ENCODE measurements at regions not wholly inside any gene's neighbourhood (a gene's known extent, or its start where the extent isn't known, plus 50 kb on each side); places are given as distances from the start of the nearest gene placed in this dataset.

GRCh38 chr2:2845267-2845666 is 514.2 kb upstream of the MYT1L start:
- H3K36me3 ChIP-seq (ENCODE audit: control insufficient read depth, insufficient read depth, low read length), result no peaks in the 10 kb centered on the region
- no peak overlapping the region for H2AK9ac ChIP-seq (replicated peaks; ENCODE audit: low read depth, low read length, poor library complexity)
- no peak overlapping the region for H3K4me3 ChIP-seq (ENCODE audit: insufficient read depth, low read depth, low read length)
- CTCF ChIA-PET, result no interaction called here
- no peak overlapping the region for H4K5ac ChIP-seq (ENCODE audit: low read depth, low read length)
- H3K56ac ChIP-seq (ENCODE audit: extremely low read depth, insufficient read depth, low read length), result no peak overlapping the region
- DNase-seq (no peak), ATAC-seq (ENCODE audit: low read depth) (no peak)
- no peak overlapping the region for H2BK20ac ChIP-seq (ENCODE audit: low read depth, low read length)
- no peak overlapping the region for H3K18ac ChIP-seq (ENCODE audit: low read depth, low read length)
- H3K79me1 ChIP-seq (ENCODE audit: low read depth in 1 of 2, low read length in 2 of 2), result no peaks in the 10 kb centered on the region
- no peak overlapping the region for H3K27ac ChIP-seq (ENCODE audit: insufficient read depth, low read length)
- H2AK5ac ChIP-seq (ENCODE audit: low read depth, low read length), result no peak overlapping the region
- no peak overlapping the region for H2BK120ac ChIP-seq (ENCODE audit: low read depth, low read length)
- POLR2A ChIA-PET (ENCODE audit: unreplicated experiment), result no interaction called here
- H4K20me1 ChIP-seq (ENCODE audit: insufficient read depth, low read length), result no peaks in the 10 kb centered on the region
- H2BK5ac ChIP-seq (ENCODE audit: low read depth, low read length, poor library complexity, severe bottlenecking), result no peak overlapping the region
- H3K14ac ChIP-seq (replicated peaks; ENCODE audit: low read depth, low read length), result no peak overlapping the region
- BruUV-seq (replicated peaks), result no TSS peak
- H3K4me2 ChIP-seq (ENCODE audit: low read depth, low read length), result no peak overlapping the region
- no peaks in the 10 kb centered on the region for H3K4me1 ChIP-seq (ENCODE audit: control insufficient read depth, insufficient read depth, low read length)
- no peaks in the 10 kb centered on the region for H3K9me1 ChIP-seq (ENCODE audit: insufficient read depth, low read length)
- TF ChIP-seq FOS (IDR thresholded peaks at IDR 0.05; ENCODE audit: low read depth, low read length) (no peak), MXI1 (IDR thresholded peaks at IDR 0.05; ENCODE audit: borderline replicate concordance, low read depth, low read length) (no peak), SMC3 (IDR thresholded peaks at IDR 0.05; ENCODE audit: low read depth, low read length) (no peak), NFE2L2 (IDR thresholded peaks at IDR 0.05; ENCODE audit: low read depth, low read length) (no peak), MAZ (IDR thresholded peaks at IDR 0.05; ENCODE audit: borderline replicate concordance, low read depth, low read length) (no peak), RAD21 (IDR thresholded peaks at IDR 0.05; ENCODE audit: low read length) (no peak), MAFK (IDR thresholded peaks at IDR 0.05; ENCODE audit: low read depth, low read length) (no peak), ELK1 (IDR thresholded peaks at IDR 0.05; ENCODE audit: borderline replicate concordance, low read depth, low read length) (no peak), POLR2A (IDR thresholded peaks at IDR 0.05; ENCODE audit: low read depth, low read length) (no peak), CHD1 (IDR thresholded peaks at IDR 0.05; ENCODE audit: low read depth, low read length) (no peak), USF2 (IDR thresholded peaks at IDR 0.05; ENCODE audit: low read depth, low read length) (no peak), RFX5 (IDR thresholded peaks at IDR 0.05; ENCODE audit: low read depth, low read length) (no peak), BHLHE40 (IDR thresholded peaks at IDR 0.05; ENCODE audit: low read depth, low read length) (no peak), RCOR1 (IDR thresholded peaks at IDR 0.05; ENCODE audit: insufficient replicate concordance, low read length) (no peak), CEBPB (IDR thresholded peaks at IDR 0.05; ENCODE audit: low read depth, low read length) (no peak), CTCF (conservative IDR thresholded peaks at IDR 0.05; ENCODE audit: low read depth, low read length) (no peak)
- H3K23ac ChIP-seq (ENCODE audit: low read depth, low read length), result no peak overlapping the region
- no peak overlapping the region for H4K91ac ChIP-seq (ENCODE audit: insufficient read depth, low read depth, low read length)
- H3K27me3 ChIP-seq (ENCODE audit: control insufficient read depth, insufficient read depth, low read length), result no peaks in the 10 kb centered on the region
- intact Hi-C loops (cut with micrococcal nuclease) (no loop called here), in situ Hi-C loops (cut with MboI; ENCODE audit: low sequenced_read_pairs) (no loop called here), dilution Hi-C loops (cut with HindIII; ENCODE audit: low sequenced_read_pairs, unreplicated experiment) (no loop called here)
- H3K9me3 ChIP-seq (ENCODE audit: control insufficient read depth, insufficient read depth, low read length), result peaks cover 60% of the 10 kb centered on the region
- H4K8ac ChIP-seq (ENCODE audit: low read depth in 2 of 2, low read length in 2 of 2), result no peak overlapping the region
- H2BK15ac ChIP-seq (ENCODE audit: low read depth, low read length), result no peak overlapping the region
- WGBS, 2 experiments (ENCODE audit: extremely low coverage in 2 of 2, insufficient read length in 1 of 2), result 80% methylated on average over 8 of the region's 11 CpGs; no CpG with 5 or more reads in 1 of the 2 experiments
- H3K4ac ChIP-seq (ENCODE audit: low read depth, low read length), result no peak overlapping the region
- peak overlapping the region; percentile 58 for H2AFZ ChIP-seq (replicated peaks; ENCODE audit: low read length, poor library complexity)
- no peak overlapping the region for H3K9ac ChIP-seq (ENCODE audit: low read depth, low read length)
